ENCODE measurements at regions not wholly inside any gene's neighbourhood (a gene's known extent, or its start where the extent isn't known, plus 50 kb on each side); places are given as distances from the start of the nearest gene placed in this dataset.

DNA sequence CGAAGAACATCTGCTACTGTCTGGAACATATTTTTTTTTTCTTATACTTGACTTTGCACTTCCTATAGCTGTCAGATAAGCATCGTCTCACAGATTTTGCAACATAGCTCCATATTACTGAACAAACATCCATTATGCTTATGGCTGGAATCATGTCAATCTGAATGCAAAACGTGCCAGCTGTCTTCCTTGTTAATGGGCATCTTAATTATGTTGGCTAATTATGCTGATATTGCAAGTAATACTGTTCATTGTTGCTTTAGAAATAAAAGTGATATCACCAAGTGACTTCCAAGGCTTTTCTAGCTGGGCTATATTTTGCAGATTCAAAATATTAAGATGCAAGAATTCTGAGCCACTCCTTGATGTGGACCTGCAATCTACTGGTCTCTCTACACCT lies 176.8 kb downstream of the ARL4C start:
- TF ChIP-seq, protein P1, sequence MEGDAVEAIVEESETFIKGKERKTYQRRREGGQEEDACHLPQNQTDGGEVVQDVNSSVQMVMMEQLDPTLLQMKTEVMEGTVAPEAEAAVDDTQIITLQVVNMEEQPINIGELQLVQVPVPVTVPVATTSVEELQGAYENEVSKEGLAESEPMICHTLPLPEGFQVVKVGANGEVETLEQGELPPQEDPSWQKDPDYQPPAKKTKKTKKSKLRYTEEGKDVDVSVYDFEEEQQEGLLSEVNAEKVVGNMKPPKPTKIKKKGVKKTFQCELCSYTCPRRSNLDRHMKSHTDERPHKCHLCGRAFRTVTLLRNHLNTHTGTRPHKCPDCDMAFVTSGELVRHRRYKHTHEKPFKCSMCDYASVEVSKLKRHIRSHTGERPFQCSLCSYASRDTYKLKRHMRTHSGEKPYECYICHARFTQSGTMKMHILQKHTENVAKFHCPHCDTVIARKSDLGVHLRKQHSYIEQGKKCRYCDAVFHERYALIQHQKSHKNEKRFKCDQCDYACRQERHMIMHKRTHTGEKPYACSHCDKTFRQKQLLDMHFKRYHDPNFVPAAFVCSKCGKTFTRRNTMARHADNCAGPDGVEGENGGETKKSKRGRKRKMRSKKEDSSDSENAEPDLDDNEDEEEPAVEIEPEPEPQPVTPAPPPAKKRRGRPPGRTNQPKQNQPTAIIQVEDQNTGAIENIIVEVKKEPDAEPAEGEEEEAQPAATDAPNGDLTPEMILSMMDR (IDR thresholded peaks at IDR 0.05; ENCODE audit: low read length): no peak
- TF ChIP-seq EZH2 (IDR thresholded peaks at IDR 0.05; ENCODE audit: borderline replicate concordance, low read length): no peak
